Kidney (tissue), 13 donors: ENCODE measurements at regions not wholly inside any gene's neighbourhood (a gene's known extent, or its start where the extent isn't known, plus 50 kb on each side); places are given as distances from the start of the nearest gene placed in this dataset.

Experiments used
- DNase-seq, 5 donors: peaks; one replicate each; pipeline ENCODE4 v3.0.0-alpha.2; 2013 to 2020
- FAIRE-seq: peaks from 2 replicates; lab custom pipeline; 2012; peaks lifted over from hg19 to GRCh38; lab: Jason Lieb, UNC
- H3K27ac ChIP-seq, 2 donors: one replicate each; pipeline ENCODE4 v1.7.0; 2013; ENCODE audit warnings: low read depth in 2 of 2, low read length in 2 of 2, inconsistent platforms in 1 of 2
- H3K27me3 ChIP-seq: one replicate; pipeline ENCODE4 v1.7.1; 2013; ENCODE audit warnings: low read length, inconsistent platforms; ENCODE audit not compliant: control insufficient read depth, insufficient read depth
- H3K36me3 ChIP-seq, 3 donors: one replicate each; pipeline versions ENCODE4 v1.7.0 to v1.7.1; 2013; ENCODE audit warnings: low read length in 3 of 3, control low read depth in 1 of 3, inconsistent platforms in 1 of 3; ENCODE audit not compliant: insufficient read depth in 3 of 3, control insufficient read depth in 2 of 3
- H3K4me1 ChIP-seq, 3 donors: one replicate each; pipeline versions ENCODE4 v1.7.0 to v1.7.1; 2013; ENCODE audit warnings: low read length in 3 of 3, inconsistent platforms in 1 of 3, low read depth in 1 of 3; ENCODE audit not compliant: control insufficient read depth in 2 of 3, insufficient read depth in 2 of 3
- H3K4me3 ChIP-seq, 3 donors: one replicate each; pipeline versions ENCODE4 v1.7.0 to v1.8.1; 2013; ENCODE audit warnings: low read length in 3 of 3, control low read depth in 1 of 3, inconsistent platforms in 1 of 3
- H3K9ac ChIP-seq, 3 donors: one replicate each; pipeline versions ENCODE4 v1.7.0 to v1.7.1; 2013; ENCODE audit warnings: low read length in 3 of 3, control low read depth in 1 of 3, inconsistent platforms in 1 of 3
- H3K9me3 ChIP-seq, 3 donors: one replicate each; pipeline versions ENCODE4 v1.7.0 to v1.7.1; 2013; ENCODE audit warnings: low read length in 3 of 3, control low read depth in 1 of 3, inconsistent platforms in 1 of 3; ENCODE audit not compliant: control insufficient read depth in 2 of 3, insufficient read depth in 1 of 3
- intact Hi-C: fragments of 100-400 bp; cut with DNase I; formaldehyde crosslinking; loops from one replicate; pipeline ENCODE4 v1.11.1; 2022
- TF ChIP-seq, protein P1 (sequence below): IDR thresholded peaks from 3 replicates; pipeline ENCODE4 v1.5.1; 2012; ENCODE audit warnings: mild to moderate bottlenecking, moderate library complexity, borderline replicate concordance; ENCODE audit not compliant: insufficient read depth; ENCODE audit errors: extremely low read depth
- donor health status: control.
- donor health status: control.
- donor health status: control.
- donor health status: control.
- donor health status: control.
- donor health status: DM: yes; HTN: yes; CAD: no.
- donor health status: Normal renal cell carcinoma (clear cell type).

DNA sequence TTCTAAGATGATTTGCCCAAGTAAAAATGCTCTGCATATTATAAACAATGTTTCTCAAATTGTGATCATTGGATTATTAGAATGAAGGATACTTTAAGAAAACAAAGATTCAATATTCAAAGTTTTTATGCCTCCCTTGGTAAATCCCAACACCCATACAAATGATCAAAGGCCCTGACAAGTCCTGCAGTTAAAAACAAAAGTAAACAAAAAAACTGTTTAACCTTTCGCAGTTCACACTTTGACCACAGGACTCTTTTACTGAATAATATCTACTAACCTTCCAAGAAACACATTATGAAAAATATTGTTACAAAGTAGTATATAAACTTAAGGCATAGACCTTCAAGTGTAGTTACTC lies 365.9 kb upstream of the ZFHX3 start:
- no peak overlapping the region for H3K4me3 ChIP-seq
- intact Hi-C loops = no loop called here

DNA sequence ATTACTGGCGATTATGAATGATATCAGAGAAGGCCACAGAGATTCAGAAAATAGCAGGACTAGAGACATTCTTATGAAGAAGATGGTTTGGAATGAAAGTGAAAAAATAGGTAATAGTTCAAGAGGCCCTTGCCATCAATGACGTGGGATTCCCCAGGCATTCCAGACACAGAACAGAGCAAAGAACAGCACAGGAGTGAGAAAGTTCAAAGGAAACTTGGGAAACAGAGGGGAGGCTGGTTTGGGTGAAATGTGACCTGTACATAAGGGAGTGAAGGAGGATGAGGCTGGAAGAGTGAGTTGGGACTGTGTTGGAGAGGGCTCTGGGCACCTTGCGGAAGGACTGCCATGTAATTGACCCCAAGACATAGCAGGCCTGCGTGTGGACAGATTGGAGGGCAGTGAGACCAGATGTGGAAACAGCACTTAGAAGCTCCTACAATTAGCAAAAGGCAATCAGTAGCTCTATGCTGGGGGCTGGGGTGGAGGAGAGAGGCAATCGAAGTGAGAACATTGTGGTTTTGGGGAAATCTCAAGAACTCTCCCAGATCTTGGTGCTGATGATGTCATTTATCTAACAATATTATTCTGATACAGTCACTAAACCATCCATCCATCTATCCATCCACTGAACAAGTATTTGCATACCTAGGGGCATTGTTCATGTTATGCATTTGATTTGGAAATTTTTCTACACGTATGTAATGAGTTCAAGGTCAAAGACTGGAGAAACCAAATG lies 365.3 kb upstream of the ZFHX3 start:
- no peak for FAIRE-seq
- intact Hi-C loops = no loop called here

More for the DNA sequence above, 365.9 kb upstream of the ZFHX3 start:
- H3K36me3 ChIP-seq = no peaks in the 10 kb centered on the region
- H3K27me3 ChIP-seq = no peaks in the 10 kb centered on the region
- H3K4me1 ChIP-seq = no peaks in the 10 kb centered on the region
- no peaks in the 10 kb centered on the region for H3K9me3 ChIP-seq
- FAIRE-seq (no peak), DNase-seq (no peak)
- H3K27ac ChIP-seq = no peak overlapping the region
- TF ChIP-seq, protein P1, sequence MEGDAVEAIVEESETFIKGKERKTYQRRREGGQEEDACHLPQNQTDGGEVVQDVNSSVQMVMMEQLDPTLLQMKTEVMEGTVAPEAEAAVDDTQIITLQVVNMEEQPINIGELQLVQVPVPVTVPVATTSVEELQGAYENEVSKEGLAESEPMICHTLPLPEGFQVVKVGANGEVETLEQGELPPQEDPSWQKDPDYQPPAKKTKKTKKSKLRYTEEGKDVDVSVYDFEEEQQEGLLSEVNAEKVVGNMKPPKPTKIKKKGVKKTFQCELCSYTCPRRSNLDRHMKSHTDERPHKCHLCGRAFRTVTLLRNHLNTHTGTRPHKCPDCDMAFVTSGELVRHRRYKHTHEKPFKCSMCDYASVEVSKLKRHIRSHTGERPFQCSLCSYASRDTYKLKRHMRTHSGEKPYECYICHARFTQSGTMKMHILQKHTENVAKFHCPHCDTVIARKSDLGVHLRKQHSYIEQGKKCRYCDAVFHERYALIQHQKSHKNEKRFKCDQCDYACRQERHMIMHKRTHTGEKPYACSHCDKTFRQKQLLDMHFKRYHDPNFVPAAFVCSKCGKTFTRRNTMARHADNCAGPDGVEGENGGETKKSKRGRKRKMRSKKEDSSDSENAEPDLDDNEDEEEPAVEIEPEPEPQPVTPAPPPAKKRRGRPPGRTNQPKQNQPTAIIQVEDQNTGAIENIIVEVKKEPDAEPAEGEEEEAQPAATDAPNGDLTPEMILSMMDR = no peak
- H3K9ac ChIP-seq = no peak overlapping the region

DNA sequence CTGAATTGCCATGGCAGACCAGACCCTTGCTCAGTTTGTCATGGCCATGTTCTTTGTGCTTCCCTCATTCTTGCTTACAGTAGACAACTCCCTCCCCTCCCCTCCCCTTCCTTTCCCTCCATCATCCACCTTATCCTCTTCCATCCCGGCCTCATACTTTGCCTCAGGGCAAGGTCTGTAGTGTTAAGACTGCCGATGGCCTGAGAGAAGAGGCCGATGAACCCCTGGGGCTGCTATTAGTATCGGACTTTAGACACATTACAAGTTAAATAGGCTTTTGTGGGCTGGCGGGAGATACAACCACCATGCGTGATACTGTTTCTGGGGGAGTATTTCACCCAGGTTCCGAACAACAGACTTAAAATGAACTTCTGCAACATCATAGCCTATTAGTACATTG lies 364.5 kb upstream of the ZFHX3 start:
- DNase-seq = peak in 1 of 5 donors; percentile 12
- Histone ChIP-seq H3K27me3 (no peaks in the 10 kb centered on the region), H3K4me3 (no peak overlapping the region), H3K4me1 (no peaks in the 10 kb centered on the region), H3K9ac (no peak overlapping the region), H3K9me3 (no peaks in the 10 kb centered on the region), H3K36me3 (no peaks in the 10 kb centered on the region), H3K27ac (no peak overlapping the region)
- FAIRE-seq = no peak
- intact Hi-C loops = no loop called here
- TF ChIP-seq, protein P1 = no peak

More for the DNA sequence above, 365.3 kb upstream of the ZFHX3 start:
- no peak overlapping the region for H3K4me3 ChIP-seq
- no peak overlapping the region for H3K9ac ChIP-seq
- H3K4me1 ChIP-seq = no peaks in the 10 kb centered on the region
- DNase-seq = no peak
- no peak overlapping the region for H3K27ac ChIP-seq
- H3K9me3 ChIP-seq = no peaks in the 10 kb centered on the region
- no peaks in the 10 kb centered on the region for H3K36me3 ChIP-seq
- TF ChIP-seq, protein P1 = no peak
- no peaks in the 10 kb centered on the region for H3K27me3 ChIP-seq
